Thyroid gland (tissue), 4 donors: ENCODE measurements at regions not wholly inside any gene's neighbourhood (a gene's known extent, or its start where the extent isn't known, plus 50 kb on each side); places are given as distances from the start of the nearest gene placed in this dataset.

ENCODE experiments used
- POLR2A ChIP-seq, 2 donors: fragments of 450-650 bp; IDR thresholded peaks; one replicate each; pipeline ENCODE4 v1.6.1; 2017; ENCODE audit warnings: antibody characterized with exemption in 2 of 2, mild to moderate bottlenecking in 2 of 2, moderate library complexity in 1 of 2
- TF ChIP-seq, protein P1 (sequence below), 6 experiments: fragments of 200-600 bp in 3 of 6; fragments of 450-650 bp in 3 of 6; sonication (generic) in 3 of 6; IDR thresholded peaks; one replicate each; pipeline ENCODE4 v1.5.1; 2016 to 2019; ENCODE audit warnings: antibody characterized with exemption in 6 of 6, mild to moderate bottlenecking in 2 of 6, inconsistent platforms in 1 of 6, moderate library complexity in 1 of 6

GRCh38 chr10:2921956-2922680 is 145.2 kb upstream of the PFKP start:
- TF ChIP-seq, protein P1, sequence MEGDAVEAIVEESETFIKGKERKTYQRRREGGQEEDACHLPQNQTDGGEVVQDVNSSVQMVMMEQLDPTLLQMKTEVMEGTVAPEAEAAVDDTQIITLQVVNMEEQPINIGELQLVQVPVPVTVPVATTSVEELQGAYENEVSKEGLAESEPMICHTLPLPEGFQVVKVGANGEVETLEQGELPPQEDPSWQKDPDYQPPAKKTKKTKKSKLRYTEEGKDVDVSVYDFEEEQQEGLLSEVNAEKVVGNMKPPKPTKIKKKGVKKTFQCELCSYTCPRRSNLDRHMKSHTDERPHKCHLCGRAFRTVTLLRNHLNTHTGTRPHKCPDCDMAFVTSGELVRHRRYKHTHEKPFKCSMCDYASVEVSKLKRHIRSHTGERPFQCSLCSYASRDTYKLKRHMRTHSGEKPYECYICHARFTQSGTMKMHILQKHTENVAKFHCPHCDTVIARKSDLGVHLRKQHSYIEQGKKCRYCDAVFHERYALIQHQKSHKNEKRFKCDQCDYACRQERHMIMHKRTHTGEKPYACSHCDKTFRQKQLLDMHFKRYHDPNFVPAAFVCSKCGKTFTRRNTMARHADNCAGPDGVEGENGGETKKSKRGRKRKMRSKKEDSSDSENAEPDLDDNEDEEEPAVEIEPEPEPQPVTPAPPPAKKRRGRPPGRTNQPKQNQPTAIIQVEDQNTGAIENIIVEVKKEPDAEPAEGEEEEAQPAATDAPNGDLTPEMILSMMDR (IDR thresholded peaks at IDR 0.05): peak in 1 of 6 experiments; percentile 14
- TF ChIP-seq POLR2A (IDR thresholded peaks at IDR 0.05): no peak
